ENCODE measurements at regions not wholly inside any gene's neighbourhood (a gene's known extent, or its start where the extent isn't known, plus 50 kb on each side); places are given as distances from the start of the nearest gene placed in this dataset.

- TF ChIP-seq, protein P1, sequence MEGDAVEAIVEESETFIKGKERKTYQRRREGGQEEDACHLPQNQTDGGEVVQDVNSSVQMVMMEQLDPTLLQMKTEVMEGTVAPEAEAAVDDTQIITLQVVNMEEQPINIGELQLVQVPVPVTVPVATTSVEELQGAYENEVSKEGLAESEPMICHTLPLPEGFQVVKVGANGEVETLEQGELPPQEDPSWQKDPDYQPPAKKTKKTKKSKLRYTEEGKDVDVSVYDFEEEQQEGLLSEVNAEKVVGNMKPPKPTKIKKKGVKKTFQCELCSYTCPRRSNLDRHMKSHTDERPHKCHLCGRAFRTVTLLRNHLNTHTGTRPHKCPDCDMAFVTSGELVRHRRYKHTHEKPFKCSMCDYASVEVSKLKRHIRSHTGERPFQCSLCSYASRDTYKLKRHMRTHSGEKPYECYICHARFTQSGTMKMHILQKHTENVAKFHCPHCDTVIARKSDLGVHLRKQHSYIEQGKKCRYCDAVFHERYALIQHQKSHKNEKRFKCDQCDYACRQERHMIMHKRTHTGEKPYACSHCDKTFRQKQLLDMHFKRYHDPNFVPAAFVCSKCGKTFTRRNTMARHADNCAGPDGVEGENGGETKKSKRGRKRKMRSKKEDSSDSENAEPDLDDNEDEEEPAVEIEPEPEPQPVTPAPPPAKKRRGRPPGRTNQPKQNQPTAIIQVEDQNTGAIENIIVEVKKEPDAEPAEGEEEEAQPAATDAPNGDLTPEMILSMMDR (IDR thresholded peaks at IDR 0.05; ENCODE audit: poor library complexity, severe bottlenecking): no peak
- TF ChIP-seq EP300 (conservative IDR thresholded peaks at IDR 0.05; ENCODE audit: poor library complexity, severe bottlenecking): no peak
Measured at GRCh38 chr20:20938131-20938530, 168.0 kb downstream of the LINC00237 start.
